ENCODE measurements at regions not wholly inside any gene's neighbourhood (a gene's known extent, or its start where the extent isn't known, plus 50 kb on each side); places are given as distances from the start of the nearest gene placed in this dataset.

GRCh38 chr20:12775041-12775440, 233.7 kb upstream of the SPTLC3 start:
- H3K4me1 ChIP-seq, result no peaks in the 10 kb centered on the region
- H3K27me3 ChIP-seq (ENCODE audit: insufficient read depth in 3 of 3, low read length in 2 of 3), result no peaks in the 10 kb centered on the region
- intact Hi-C loops (cut with DNase I), result no loop called here
- 66 to 68% (median 67%) methylated on average over 5 of the region's 5 CpGs for WGBS, 3 donors
- H3K9me3 ChIP-seq, result no peaks in the 10 kb centered on the region
- TF ChIP-seq, protein P1, sequence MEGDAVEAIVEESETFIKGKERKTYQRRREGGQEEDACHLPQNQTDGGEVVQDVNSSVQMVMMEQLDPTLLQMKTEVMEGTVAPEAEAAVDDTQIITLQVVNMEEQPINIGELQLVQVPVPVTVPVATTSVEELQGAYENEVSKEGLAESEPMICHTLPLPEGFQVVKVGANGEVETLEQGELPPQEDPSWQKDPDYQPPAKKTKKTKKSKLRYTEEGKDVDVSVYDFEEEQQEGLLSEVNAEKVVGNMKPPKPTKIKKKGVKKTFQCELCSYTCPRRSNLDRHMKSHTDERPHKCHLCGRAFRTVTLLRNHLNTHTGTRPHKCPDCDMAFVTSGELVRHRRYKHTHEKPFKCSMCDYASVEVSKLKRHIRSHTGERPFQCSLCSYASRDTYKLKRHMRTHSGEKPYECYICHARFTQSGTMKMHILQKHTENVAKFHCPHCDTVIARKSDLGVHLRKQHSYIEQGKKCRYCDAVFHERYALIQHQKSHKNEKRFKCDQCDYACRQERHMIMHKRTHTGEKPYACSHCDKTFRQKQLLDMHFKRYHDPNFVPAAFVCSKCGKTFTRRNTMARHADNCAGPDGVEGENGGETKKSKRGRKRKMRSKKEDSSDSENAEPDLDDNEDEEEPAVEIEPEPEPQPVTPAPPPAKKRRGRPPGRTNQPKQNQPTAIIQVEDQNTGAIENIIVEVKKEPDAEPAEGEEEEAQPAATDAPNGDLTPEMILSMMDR (IDR thresholded peaks at IDR 0.05), result no peak
- DNase-seq (no peak), ATAC-seq (no peak)
- no peaks in the 10 kb centered on the region for H3K36me3 ChIP-seq (ENCODE audit: insufficient read depth in 1 of 2, low read depth in 1 of 2)
- no peak overlapping the region for H3K4me3 ChIP-seq
- H3K27ac ChIP-seq, result no peak overlapping the region

DNA sequence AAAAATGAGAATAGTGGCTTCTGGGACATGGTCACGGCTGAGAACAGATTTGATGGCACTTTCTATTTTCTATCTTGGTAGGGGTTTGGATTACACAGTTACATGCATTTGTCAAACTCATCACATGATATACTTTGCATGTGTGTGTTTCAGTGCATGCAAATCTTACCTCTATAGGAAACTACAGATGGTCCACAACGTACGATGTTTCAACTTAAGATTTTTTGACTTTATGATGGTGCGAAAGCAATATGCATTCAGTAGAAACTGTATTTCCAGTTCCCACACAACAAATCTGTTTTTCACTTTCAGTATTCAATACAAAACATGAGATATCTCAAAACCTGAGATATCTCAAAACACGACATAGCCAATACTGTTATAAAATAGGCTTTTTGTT, 231.8 kb upstream of the SPTLC3 start:
- Histone ChIP-seq H3K4me1 (no peaks in the 10 kb centered on the region), H3K36me3 (ENCODE audit: insufficient read depth in 1 of 2, low read depth in 1 of 2) (no peaks in the 10 kb centered on the region), H3K4me3 (no peak overlapping the region), H3K27me3 (ENCODE audit: insufficient read depth in 3 of 3, low read length in 2 of 3) (no peaks in the 10 kb centered on the region), H3K27ac (no peak overlapping the region), H3K9me3 (no peaks in the 10 kb centered on the region)
- ATAC-seq, result no peak
- WGBS, 3 donors, result 93 to 95% (median 94%) methylated on average over 5 of the region's 5 CpGs
- intact Hi-C loops (cut with DNase I), result no loop called here
- TF ChIP-seq, protein P1 (IDR thresholded peaks at IDR 0.05), result no peak
- no peak for DNase-seq

DNA sequence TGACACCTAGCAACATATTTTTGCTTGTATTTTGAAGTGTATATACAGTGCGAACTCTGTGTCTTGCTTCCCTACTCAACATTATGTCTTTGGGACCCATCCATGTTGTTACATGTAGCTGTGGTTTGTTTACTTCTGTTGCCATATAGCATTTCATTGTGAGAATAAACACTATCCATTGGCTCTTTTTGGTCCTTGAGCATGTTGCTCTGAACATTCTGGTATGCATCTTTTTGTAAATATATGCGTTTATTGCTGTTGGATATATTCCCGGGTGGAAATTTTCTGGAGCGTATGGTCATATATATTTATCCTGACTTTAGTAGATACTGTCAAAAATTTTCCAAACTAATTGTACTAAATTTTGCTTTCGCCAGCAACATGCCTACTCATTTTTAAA, 222.5 kb upstream of the SPTLC3 start:
- Histone ChIP-seq H3K27ac (no peak overlapping the region), H3K36me3 (ENCODE audit: insufficient read depth in 1 of 2, low read depth in 1 of 2) (no peaks in the 10 kb centered on the region), H3K9me3 (no peaks in the 10 kb centered on the region), H3K4me3 (no peak overlapping the region), H3K27me3 (ENCODE audit: insufficient read depth in 3 of 3, low read length in 2 of 3) (no peaks in the 10 kb centered on the region), H3K4me1 (no peaks in the 10 kb centered on the region)
- intact Hi-C loops (cut with DNase I), result no loop called here
- TF ChIP-seq, protein P1 (IDR thresholded peaks at IDR 0.05), result no peak
- DNase-seq (no peak), ATAC-seq (no peak)
- 92 to 93% (median 92%) methylated on average over 5 of the region's 5 CpGs for WGBS, 3 donors

DNA sequence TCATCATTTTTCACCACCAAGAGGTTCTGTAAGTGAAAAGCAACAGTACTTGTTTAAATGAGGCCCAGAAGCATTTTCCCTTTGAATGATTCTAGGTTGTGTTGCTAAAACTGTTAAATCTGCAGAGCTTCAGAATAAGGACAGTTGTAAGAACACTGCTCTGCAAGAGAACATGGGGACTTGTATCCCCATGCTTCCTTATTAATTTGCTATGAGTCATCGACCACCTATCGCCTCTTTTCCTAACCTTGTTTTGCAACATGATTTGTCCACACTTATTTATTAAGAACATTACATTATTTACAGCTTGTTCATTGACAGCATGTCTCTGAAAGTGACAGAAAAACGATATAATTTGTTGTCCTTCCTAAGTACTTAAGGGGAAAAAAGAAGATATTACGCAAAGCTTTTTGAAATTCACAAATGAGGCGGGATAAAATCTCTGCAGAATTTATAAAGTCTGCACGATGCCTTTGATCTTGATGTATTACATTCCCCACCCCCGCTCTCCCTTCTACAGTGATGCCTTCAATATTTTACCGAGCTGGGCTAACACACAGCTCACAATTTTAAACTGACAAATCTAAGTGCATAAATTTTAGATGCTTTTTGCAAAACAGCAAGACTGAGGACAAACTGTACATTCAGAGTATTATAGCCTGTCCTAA, 220.0 kb upstream of the SPTLC3 start:
- ATAC-seq (no peak), DNase-seq (no peak)
- no peaks in the 10 kb centered on the region for H3K9me3 ChIP-seq
- WGBS, 3 donors, result 66 to 73% (median 68%) methylated on average over 8 of the region's 8 CpGs
- no peak overlapping the region for H3K4me3 ChIP-seq
- H3K4me1 ChIP-seq, result no peaks in the 10 kb centered on the region
- intact Hi-C loops (cut with DNase I), result no loop called here
- no peak overlapping the region for H3K27ac ChIP-seq
- no peaks in the 10 kb centered on the region for H3K27me3 ChIP-seq (ENCODE audit: insufficient read depth in 3 of 3, low read length in 2 of 3)
- TF ChIP-seq, protein P1 (IDR thresholded peaks at IDR 0.05), result no peak
- H3K36me3 ChIP-seq (ENCODE audit: insufficient read depth in 1 of 2, low read depth in 1 of 2), result no peaks in the 10 kb centered on the region

GRCh38 chr20:12790859-12791258, 217.9 kb upstream of the SPTLC3 start:
- TF ChIP-seq, protein P1 (IDR thresholded peaks at IDR 0.05), result no peak
- Histone ChIP-seq H3K4me3 (no peak overlapping the region), H3K9me3 (no peaks in the 10 kb centered on the region), H3K36me3 (ENCODE audit: insufficient read depth in 1 of 2, low read depth in 1 of 2) (no peaks in the 10 kb centered on the region), H3K27ac (no peak overlapping the region), H3K27me3 (ENCODE audit: insufficient read depth in 3 of 3, low read length in 2 of 3) (no peaks in the 10 kb centered on the region), H3K4me1 (no peaks in the 10 kb centered on the region)
- no peak for DNase-seq
- WGBS, 3 donors, result 84 to 95% (median 84%) methylated on average over 1 of the region's 1 CpG
- intact Hi-C loops (cut with DNase I), result no loop called here
- ATAC-seq, result no peak
